Esophagus squamous epithelium (tissue), 5 donors: ENCODE measurements at regions not wholly inside any gene's neighbourhood (a gene's known extent, or its start where the extent isn't known, plus 50 kb on each side); places are given as distances from the start of the nearest gene placed in this dataset.
"Not testable (repeated sequence)": the region's sequence is repeated elsewhere in the genome, so short reads cannot be mapped to it uniquely, and the experiment has no call there.

Experiments used
- DNase-seq: peaks from one replicate; lab custom pipeline; 2025; lab: John Stamatoyannopoulos, UW
- H3K27ac ChIP-seq, 4 donors: fragments of 200-600 bp; sonication (generic); one replicate each; pipeline ENCODE4 v1.5.1; 2016 to 2019; ENCODE audit warnings: mild to moderate bottlenecking in 1 of 4
- H3K27me3 ChIP-seq, 4 donors: fragments of 200-600 bp; sonication (generic); 1 replicate in 3 of 4; 2 replicates in 1 of 4; pipeline versions ENCODE4 v1.5.1 to v1.6.0; 2017 to 2021; ENCODE audit warnings: antibody characterized with exemption in 1 of 4
- H3K36me3 ChIP-seq, 3 donors: fragments of 200-600 bp; sonication (generic); one replicate each; pipeline ENCODE4 v1.5.1; 2016 to 2019
- H3K4me1 ChIP-seq, 3 donors: fragments of 200-600 bp; sonication (generic); one replicate each; pipeline ENCODE4 v1.5.1; 2017 to 2019
- H3K4me3 ChIP-seq, 4 donors: fragments of 200-600 bp; sonication (generic); 1 replicate in 3 of 4; 2 replicates in 1 of 4; pipeline ENCODE4 v1.5.1; 2016 to 2019; ENCODE audit warnings: mild to moderate bottlenecking in 2 of 4, moderate library complexity in 1 of 4
- H3K9me3 ChIP-seq, 3 donors: fragments of 200-600 bp; sonication (generic); one replicate each; pipeline ENCODE4 v1.5.1; 2016 to 2019
- CTCF ChIP-seq, 6 experiments: fragments of 450-650 bp in 4 of 6; fragments of 200-600 bp in 2 of 6; sonication (generic) in 2 of 6; IDR thresholded peaks; one replicate each; pipeline ENCODE4 v1.5.1; 2016 to 2019; ENCODE audit warnings: antibody characterized with exemption in 6 of 6, mild to moderate bottlenecking in 4 of 6, moderate library complexity in 4 of 6
- POLR2A ChIP-seq, 4 donors: fragments of 450-650 bp; IDR thresholded peaks; one replicate each; pipeline ENCODE4 v1.6.1; 2017; ENCODE audit warnings: antibody characterized with exemption in 4 of 4, mild to moderate bottlenecking in 4 of 4, moderate library complexity in 3 of 4
- WGBS, 2 donors: methylation state at CpG; one replicate each; pipeline ENCODE4 v1.1.5; 2018; 5-methylcytosine and 5-hydroxymethylcytosine counted together
- intact Hi-C: fragments of 100-400 bp; cut with DNase I; formaldehyde crosslinking; loops from one replicate; pipeline ENCODE4 v1.15.0; 2022
- donor health status: DM: yes; HTN: yes; CAD: no.

DNA sequence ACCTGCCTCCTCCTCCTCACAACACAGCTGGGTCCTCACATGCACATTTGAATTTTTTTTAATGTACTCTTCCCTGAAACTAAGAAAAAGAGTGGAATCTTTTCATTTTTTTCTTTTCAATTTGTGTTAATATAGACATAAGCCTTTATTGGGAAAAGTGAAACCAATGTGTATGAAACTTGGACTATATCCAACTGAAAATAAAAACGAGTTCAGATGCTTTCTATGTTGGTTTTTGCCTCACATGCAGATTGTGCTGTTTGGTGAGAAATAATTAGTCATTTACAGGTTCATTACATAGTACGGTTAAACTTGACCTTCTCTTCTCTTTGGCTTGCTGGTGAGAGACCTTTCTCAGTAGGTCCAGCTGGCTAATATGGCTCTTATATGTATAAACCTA, 515.2 kb upstream of the FANCL start:
- Histone ChIP-seq H3K27ac (no peak overlapping the region), H3K4me3 (no peak overlapping the region), H3K4me1 (no peaks in the 10 kb centered on the region), H3K36me3 (no peaks in the 10 kb centered on the region), H3K9me3 (no peaks in the 10 kb centered on the region), H3K27me3 (peaks cover 0 to 3% (median 0%) of the 10 kb centered on the region in 4 donors)
- WGBS, 2 donors, result 25 to 28% methylated on average over 2 of the region's 2 CpGs
- no peak for DNase-seq
- intact Hi-C loops, result no loop called here
- TF ChIP-seq POLR2A (IDR thresholded peaks at IDR 0.05) (no peak), CTCF (IDR thresholded peaks at IDR 0.05) (no peak)

- intact Hi-C loops, DNase-seq, H3K4me1 ChIP-seq, H3K36me3 ChIP-seq, H3K27ac ChIP-seq, H3K9me3 ChIP-seq, H3K4me3 ChIP-seq, H3K27me3 ChIP-seq: not testable (repeated sequence)
- WGBS, 2 donors, result 63 to 73% methylated on average over 2 of the region's 2 CpGs
Measured at GRCh38 chr2:58752507-58752906, 511.4 kb upstream of the FANCL start.

DNA sequence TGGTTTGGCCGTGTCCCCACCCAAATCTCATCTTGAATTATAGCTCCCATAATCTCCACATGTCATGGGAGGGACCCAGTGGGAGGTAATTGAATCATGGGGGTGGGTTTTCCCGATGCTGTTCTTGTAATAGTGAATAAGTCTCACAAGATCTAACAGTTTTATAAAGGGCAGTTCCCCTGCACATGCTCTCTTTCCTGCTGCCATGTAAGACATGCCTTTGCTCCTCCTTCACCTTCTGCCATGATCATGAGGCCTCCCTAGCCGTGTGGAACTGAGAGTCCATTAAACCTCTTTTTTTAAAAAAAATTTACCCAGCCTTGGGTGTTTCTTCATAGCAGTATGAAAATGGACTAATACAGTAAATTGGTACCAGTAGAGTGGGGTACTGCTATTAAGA, 510.6 kb upstream of the FANCL start:
- 32 to 73% methylated on average over 3 of the region's 3 CpGs for WGBS, 2 donors
- H3K36me3 ChIP-seq, DNase-seq, H3K27ac ChIP-seq, intact Hi-C loops, H3K27me3 ChIP-seq, H3K4me3 ChIP-seq, H3K4me1 ChIP-seq, H3K9me3 ChIP-seq: not testable (repeated sequence)

DNA sequence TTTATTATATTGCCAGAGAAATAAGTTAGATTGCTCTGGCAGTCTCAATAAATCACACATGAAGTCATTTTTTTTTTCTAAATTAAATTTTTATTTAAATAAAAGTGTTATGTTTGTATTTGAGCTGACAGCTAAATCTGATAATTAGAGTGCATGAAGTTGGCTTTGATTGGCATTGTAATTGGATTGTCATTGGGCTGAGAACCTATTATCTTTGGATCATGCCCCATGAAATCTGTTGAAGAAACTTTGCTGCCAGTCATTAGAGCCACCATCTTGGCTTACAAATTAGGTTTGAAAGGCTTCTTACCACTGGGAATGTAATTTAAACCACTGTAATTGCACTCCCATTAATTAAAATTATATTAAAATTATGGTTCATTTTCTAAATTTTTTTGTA, 507.9 kb upstream of the FANCL start:
- TF ChIP-seq CTCF (IDR thresholded peaks at IDR 0.05), result no peak
- TF ChIP-seq POLR2A (IDR thresholded peaks at IDR 0.05), result no peak
- no peaks in the 10 kb centered on the region for H3K36me3 ChIP-seq
- no peaks in the 10 kb centered on the region for H3K9me3 ChIP-seq
- H3K27me3 ChIP-seq, result no peaks in the 10 kb centered on the region
- no peak overlapping the region for H3K27ac ChIP-seq
- intact Hi-C loops, result no loop called here
- no peak for DNase-seq
- no peak overlapping the region for H3K4me3 ChIP-seq
- no peaks in the 10 kb centered on the region for H3K4me1 ChIP-seq

- H3K9me3 ChIP-seq, DNase-seq, H3K27me3 ChIP-seq, H3K36me3 ChIP-seq, H3K4me1 ChIP-seq, intact Hi-C loops, H3K4me3 ChIP-seq, H3K27ac ChIP-seq: not testable (repeated sequence)
- 17 to 50% methylated on average over 2 of the region's 2 CpGs for WGBS, 2 donors
Measured at GRCh38 chr2:58745334-58745733, 504.2 kb upstream of the FANCL start.

GRCh38 chr2:58740426-58740825, 499.3 kb upstream of the FANCL start:
- intact Hi-C loops, result no loop called here
- Histone ChIP-seq H3K27me3 (no peaks in the 10 kb centered on the region), H3K4me3 (no peak overlapping the region), H3K36me3 (no peaks in the 10 kb centered on the region), H3K27ac (no peak overlapping the region), H3K4me1 (no peaks in the 10 kb centered on the region), H3K9me3 (no peaks in the 10 kb centered on the region)
- 44 to 62% methylated on average over 1 of the region's 1 CpG for WGBS, 2 donors
- DNase-seq, result no peak
- TF ChIP-seq POLR2A (IDR thresholded peaks at IDR 0.05), result no peak

DNA sequence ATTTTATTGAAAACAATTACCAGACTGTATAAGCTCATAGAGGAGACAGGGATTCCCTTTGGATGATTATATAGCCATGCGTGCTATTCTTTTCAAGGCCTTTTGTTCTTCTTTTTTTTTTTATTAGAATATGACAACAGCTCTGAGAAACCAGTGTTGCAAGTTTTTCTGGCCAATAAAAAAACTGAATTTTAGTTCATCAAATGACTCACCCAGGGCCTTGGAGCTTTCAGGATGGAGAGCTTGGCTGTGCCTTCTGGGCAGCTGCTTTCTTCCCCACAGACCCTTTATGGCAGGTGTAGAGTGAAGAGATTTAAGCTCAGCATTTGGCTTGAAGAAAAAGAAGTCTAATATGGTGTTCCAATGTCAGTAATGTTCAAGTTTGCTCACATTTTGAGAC, 497.9 kb upstream of the FANCL start:
- Histone ChIP-seq H3K9me3 (no peaks in the 10 kb centered on the region), H3K27ac (no peak overlapping the region), H3K36me3 (no peaks in the 10 kb centered on the region), H3K4me3 (no peak overlapping the region), H3K4me1 (no peaks in the 10 kb centered on the region), H3K27me3 (no peaks in the 10 kb centered on the region)
- intact Hi-C loops, result no loop called here
- no peak for TF ChIP-seq CTCF (IDR thresholded peaks at IDR 0.05)
- no peak for TF ChIP-seq POLR2A (IDR thresholded peaks at IDR 0.05)
- DNase-seq, result no peak
- WGBS, 2 donors, result 30 to 59% methylated on average over 1 of the region's 1 CpG
